ENCODE measurements at regions not wholly inside any gene's neighbourhood (a gene's known extent, or its start where the extent isn't known, plus 50 kb on each side); places are given as distances from the start of the nearest gene placed in this dataset.

- TF ChIP-seq CTCF (IDR thresholded peaks at IDR 0.05) (no peak), EP300 (IDR thresholded peaks at IDR 0.05) (no peak)
These were observed 55.0 kb upstream of the HLA-A start for GRCh38 chr6:29887330-29887818.

Measured in esophagus muscularis mucosa (tissue), 3 donors.